PC-3 (cell line): ENCODE measurements at regions not wholly inside any gene's neighbourhood (a gene's known extent, or its start where the extent isn't known, plus 50 kb on each side); places are given as distances from the start of the nearest gene placed in this dataset.
"Not testable (repeated sequence)": the region's sequence is repeated elsewhere in the genome, so short reads cannot be mapped to it uniquely, and the experiment has no call there.

Experiments used
- CTCF ChIP-seq: fragments of 300-600 bp; sonication (generic); conservative IDR thresholded peaks from 2 replicates; pipeline ENCODE4 v1.5.1; 2017; ENCODE audit warnings: antibody characterized with exemption, low read depth, mild to moderate bottlenecking, low read length
- EZH2 ChIP-seq: fragments of 300-600 bp; sonication (generic); IDR thresholded peaks from one replicate; pipeline ENCODE4 v1.6.1; 2017; ENCODE audit warnings: antibody characterized with exemption, mild to moderate bottlenecking, low read length; ENCODE audit not compliant: unreplicated experiment

- not testable (repeated sequence) for TF ChIP-seq CTCF, EZH2
These were observed 160.1 kb upstream of the THBS1 start for GRCh38 chr15:39420853-39421192.
